CD4-positive, alpha-beta memory T cell (primary cell): ENCODE measurements at regions not wholly inside any gene's neighbourhood (a gene's known extent, or its start where the extent isn't known, plus 50 kb on each side); places are given as distances from the start of the nearest gene placed in this dataset.

Source experiments
- CTCF ChIA-PET: fragments of 350-600 bp; sonication (Branson Sonifier 250); formaldehyde crosslinking; loops from one replicate; lab custom pipeline; 2021; ENCODE audit warnings: inconsistent platforms; ENCODE audit not compliant: partially characterized antibody; lab: Charles Lee
- POLR2A ChIA-PET: fragments of 350-600 bp; sonication (Branson Sonifier 250); formaldehyde crosslinking; loops from one replicate; lab custom pipeline; 2021; ENCODE audit not compliant: partially characterized antibody; lab: Charles Lee
- DNase-seq, 5 donors: peaks; one replicate each; pipeline versions ENCODE4 v3.0.0 to v3.0.0-alpha.2; 2020 to 2022; ENCODE audit warnings: mixed read lengths in 1 of 5
- H3K27ac ChIP-seq: one replicate; pipeline ENCODE4 v1.7.0; 2013; ENCODE audit warnings: low read depth, low read length
- H3K27me3 ChIP-seq: 2 replicates; pipeline ENCODE4 v1.7.0; 2013; ENCODE audit warnings: mild to moderate bottlenecking, low read length, moderate library complexity; ENCODE audit not compliant: insufficient read depth
- H3K36me3 ChIP-seq: 2 replicates; pipeline ENCODE4 v1.7.0; 2013; ENCODE audit warnings: mild to moderate bottlenecking, low read length, moderate library complexity; ENCODE audit not compliant: insufficient read depth
- H3K4me1 ChIP-seq: 2 replicates; pipeline ENCODE4 v1.7.0; 2013; ENCODE audit warnings: mild to moderate bottlenecking, low read length, moderate library complexity; ENCODE audit not compliant: insufficient read depth
- H3K4me3 ChIP-seq, 2 donors: one replicate each; pipeline ENCODE4 v1.7.0; 2013; ENCODE audit warnings: low read length in 2 of 2, mild to moderate bottlenecking in 1 of 2
- H3K9me3 ChIP-seq, 2 donors: one replicate each; pipeline ENCODE4 v1.7.0; 2013; ENCODE audit warnings: low read length in 2 of 2, control low read depth in 1 of 2; ENCODE audit not compliant: control insufficient read depth in 1 of 2
- H3K27ac Mint-ChIP-seq, 7 donors: one replicate each; pipeline ENCODE4 v1.8.0; 2020 to 2021; ENCODE audit warnings: mixed read lengths in 7 of 7, mild to moderate bottlenecking in 6 of 7, inconsistent platforms in 3 of 7, moderate library complexity in 3 of 7
- H3K27me3 Mint-ChIP-seq, 2 donors: one replicate each; pipeline ENCODE4 v1.8.0; 2020 to 2021; ENCODE audit warnings: mixed read lengths in 2 of 2
- H3K36me3 Mint-ChIP-seq, 2 donors: one replicate each; pipeline ENCODE4 v1.8.0; 2020 to 2021; ENCODE audit warnings: mixed read lengths in 2 of 2, inconsistent platforms in 1 of 2, mild to moderate bottlenecking in 1 of 2
- H3K4me1 Mint-ChIP-seq, 4 donors: one replicate each; pipeline ENCODE4 v1.8.0; 2020 to 2021; ENCODE audit warnings: mixed read lengths in 4 of 4, mild to moderate bottlenecking in 1 of 4
- H3K4me3 Mint-ChIP-seq, 8 donors: one replicate each; pipeline ENCODE4 v1.8.0; 2020 to 2021; ENCODE audit warnings: mixed read lengths in 8 of 8, mild to moderate bottlenecking in 7 of 8, moderate library complexity in 6 of 8, inconsistent platforms in 3 of 8
- H3K9me3 Mint-ChIP-seq, 8 donors: one replicate each; pipeline ENCODE4 v1.8.0; 2020 to 2021; ENCODE audit warnings: mixed read lengths in 8 of 8, mild to moderate bottlenecking in 5 of 8, inconsistent platforms in 3 of 8, moderate library complexity in 1 of 8
- intact Hi-C: fragments of 100-400 bp; cut with micrococcal nuclease; formaldehyde crosslinking; loops from one replicate; pipeline ENCODE4 v1.15.1; 2023

- Mint-ChIP-seq H3K27me3 (no peaks in the 10 kb centered on the region), H3K27ac (no peak overlapping the region), H3K4me1 (no peaks in the 10 kb centered on the region), H3K9me3 (peaks cover 0 to 5% (median 4%) of the 10 kb centered on the region in 8 donors), H3K36me3 (no peaks in the 10 kb centered on the region), H3K4me3 (peak overlapping the region in 1 of 8 donors; percentile 2)
- Histone ChIP-seq H3K9me3 (no peaks in the 10 kb centered on the region), H3K27me3 (no peaks in the 10 kb centered on the region), H3K36me3 (no peaks in the 10 kb centered on the region), H3K4me1 (no peaks in the 10 kb centered on the region), H3K4me3 (no peak overlapping the region), H3K27ac (no peak overlapping the region)
- DNase-seq, result no peak
- intact Hi-C loops, result no loop called here
- ChIA-PET POLR2A (no interaction called here), CTCF (no interaction called here)
Measured at GRCh38 chr13:64202517-64202916, 2786.9 kb upstream of the PCDH20 start.

- H3K9me3 Mint-ChIP-seq, result peaks cover 0 to 6% (median 3%) of the 10 kb centered on the region in 8 donors
- intact Hi-C loops, result no loop called here
- H3K36me3 Mint-ChIP-seq, result no peaks in the 10 kb centered on the region
- H3K4me1 ChIP-seq, result no peaks in the 10 kb centered on the region
- H3K4me1 Mint-ChIP-seq, result no peaks in the 10 kb centered on the region
- DNase-seq, result no peak
- no peak overlapping the region for H3K27ac Mint-ChIP-seq
- H3K4me3 Mint-ChIP-seq, result no peak overlapping the region
- no peak overlapping the region for H3K27ac ChIP-seq
- H3K4me3 ChIP-seq, result no peak overlapping the region
- POLR2A ChIA-PET, result no interaction called here
- CTCF ChIA-PET, result no interaction called here
- peaks cover 0 to 3% of the 10 kb centered on the region in 2 donors for H3K9me3 ChIP-seq
- H3K27me3 ChIP-seq, result no peaks in the 10 kb centered on the region
- no peaks in the 10 kb centered on the region for H3K27me3 Mint-ChIP-seq
- H3K36me3 ChIP-seq, result no peaks in the 10 kb centered on the region
Measured at GRCh38 chr13:64197232-64197631, 2781.6 kb upstream of the PCDH20 start.

GRCh38 chr13:64186503-64187250, 2771.0 kb upstream of the PCDH20 start:
- no peaks in the 10 kb centered on the region for H3K4me1 Mint-ChIP-seq
- CTCF ChIA-PET, result no interaction called here

GRCh38 chr13:64186071-64186470, 2770.4 kb upstream of the PCDH20 start:
- CTCF ChIA-PET, result no interaction called here
- H3K4me1 ChIP-seq, result no peaks in the 10 kb centered on the region
- H3K9me3 ChIP-seq, result no peaks in the 10 kb centered on the region
- H3K27me3 Mint-ChIP-seq, result no peaks in the 10 kb centered on the region
- H3K36me3 Mint-ChIP-seq, result no peaks in the 10 kb centered on the region
- POLR2A ChIA-PET, result no interaction called here
- H3K27ac ChIP-seq, result no peak overlapping the region
- no peaks in the 10 kb centered on the region for H3K36me3 ChIP-seq
- H3K4me3 Mint-ChIP-seq, result no peak overlapping the region
- no peak overlapping the region for H3K4me3 ChIP-seq
- H3K27me3 ChIP-seq, result no peaks in the 10 kb centered on the region
- DNase-seq, result no peak
- no peak overlapping the region for H3K27ac Mint-ChIP-seq
- intact Hi-C loops, result no loop called here
- H3K4me1 Mint-ChIP-seq, result no peaks in the 10 kb centered on the region
- peaks cover 2 to 17% (median 9%) of the 10 kb centered on the region in 8 donors for H3K9me3 Mint-ChIP-seq

More at GRCh38 chr13:64186503-64187250, 2771.0 kb upstream of the PCDH20 start:
- Histone ChIP-seq H3K27ac (no peak overlapping the region), H3K4me1 (no peaks in the 10 kb centered on the region), H3K9me3 (no peaks in the 10 kb centered on the region), H3K36me3 (no peaks in the 10 kb centered on the region), H3K27me3 (no peaks in the 10 kb centered on the region), H3K4me3 (no peak overlapping the region)
- POLR2A ChIA-PET, result no interaction called here
- Mint-ChIP-seq H3K27ac (no peak overlapping the region), H3K4me3 (no peak overlapping the region), H3K36me3 (no peaks in the 10 kb centered on the region), H3K9me3 (peaks cover 2 to 16% (median 9%) of the 10 kb centered on the region in 8 donors), H3K27me3 (no peaks in the 10 kb centered on the region)
- no peak for DNase-seq
- intact Hi-C loops, result no loop called here

GRCh38 chr13:64180756-64181155, 2765.1 kb upstream of the PCDH20 start:
- Histone ChIP-seq H3K4me1 (no peaks in the 10 kb centered on the region), H3K36me3 (no peaks in the 10 kb centered on the region), H3K27me3 (no peaks in the 10 kb centered on the region), H3K27ac (no peak overlapping the region), H3K9me3 (no peaks in the 10 kb centered on the region), H3K4me3 (no peak overlapping the region)
- POLR2A ChIA-PET, result no interaction called here
- Mint-ChIP-seq H3K27me3 (no peaks in the 10 kb centered on the region), H3K4me3 (no peak overlapping the region), H3K36me3 (no peaks in the 10 kb centered on the region), H3K27ac (no peak overlapping the region), H3K4me1 (no peaks in the 10 kb centered on the region), H3K9me3 (peaks cover 0 to 30% (median 6%) of the 10 kb centered on the region in 8 donors)
- DNase-seq, result no peak
- intact Hi-C loops, result no loop called here
- CTCF ChIA-PET, result no interaction called here

GRCh38 chr13:64165826-64166225, 2750.2 kb upstream of the PCDH20 start:
- Histone ChIP-seq H3K27ac (no peak overlapping the region), H3K36me3 (no peaks in the 10 kb centered on the region), H3K9me3 (no peaks in the 10 kb centered on the region), H3K4me3 (no peak overlapping the region), H3K27me3 (no peaks in the 10 kb centered on the region), H3K4me1 (no peaks in the 10 kb centered on the region)
- ChIA-PET POLR2A (no interaction called here), CTCF (no interaction called here)
- intact Hi-C loops, result no loop called here
- H3K27me3 Mint-ChIP-seq, result no peaks in the 10 kb centered on the region
- peaks cover 0 to 13% (median 10%) of the 10 kb centered on the region in 8 donors for H3K9me3 Mint-ChIP-seq
- no peak overlapping the region for H3K4me3 Mint-ChIP-seq
- DNase-seq, result no peak
- no peaks in the 10 kb centered on the region for H3K4me1 Mint-ChIP-seq
- no peak overlapping the region for H3K27ac Mint-ChIP-seq
- H3K36me3 Mint-ChIP-seq, result no peaks in the 10 kb centered on the region

GRCh38 chr13:64164435-64164834, 2748.8 kb upstream of the PCDH20 start:
- Mint-ChIP-seq H3K27ac (no peak overlapping the region), H3K4me1 (no peaks in the 10 kb centered on the region), H3K36me3 (no peaks in the 10 kb centered on the region), H3K27me3 (no peaks in the 10 kb centered on the region), H3K9me3 (peaks cover 0 to 18% (median 11%) of the 10 kb centered on the region in 8 donors), H3K4me3 (no peak overlapping the region)
- no peak overlapping the region for H3K4me3 ChIP-seq
- H3K4me1 ChIP-seq, result no peaks in the 10 kb centered on the region
- H3K27ac ChIP-seq, result no peak overlapping the region
- CTCF ChIA-PET, result no interaction called here
- H3K27me3 ChIP-seq, result no peaks in the 10 kb centered on the region
- POLR2A ChIA-PET, result no interaction called here
- DNase-seq, result no peak
- H3K9me3 ChIP-seq, result no peaks in the 10 kb centered on the region
- H3K36me3 ChIP-seq, result no peaks in the 10 kb centered on the region
- intact Hi-C loops, result no loop called here
